Hippocampal formation (tissue), 2 donors: ENCODE measurements at regions not wholly inside any gene's neighbourhood (a gene's known extent, or its start where the extent isn't known, plus 50 kb on each side); places are given as distances from the start of the nearest gene placed in this dataset.
"Not testable (repeated sequence)": the region's sequence is repeated elsewhere in the genome, so short reads cannot be mapped to it uniquely, and the experiment has no call there.

Experiments used
- DNase-seq, 2 donors: peaks; one replicate each; lab custom pipeline; 2025; lab: John Stamatoyannopoulos, UW

DNA sequence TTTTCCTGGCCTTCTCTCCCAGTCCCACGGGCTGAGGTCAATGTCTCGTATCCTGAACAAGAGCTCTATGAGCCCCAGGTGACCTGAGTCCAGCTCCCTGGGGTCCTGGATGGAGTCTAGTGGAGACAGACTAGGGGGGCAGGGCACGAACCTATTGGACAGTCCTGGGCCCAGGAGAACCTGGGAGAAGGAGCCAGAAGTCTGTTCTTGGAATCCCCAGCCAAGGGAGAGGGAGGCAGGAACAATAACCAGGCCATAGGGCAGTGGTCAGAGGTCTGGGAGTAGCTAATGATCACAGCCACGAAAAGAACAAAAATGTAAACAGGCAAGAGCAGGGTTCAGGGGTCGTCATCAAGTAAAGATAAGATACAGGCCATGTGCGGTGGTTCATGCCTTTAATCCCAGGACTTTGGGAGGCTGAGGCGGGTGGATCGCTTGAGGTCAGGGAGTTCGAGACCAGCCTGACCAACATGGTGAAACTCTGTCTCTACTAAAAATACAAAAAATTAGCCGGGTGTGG, 60.8 kb downstream of the COPRS start:
- no peak for DNase-seq

DNA sequence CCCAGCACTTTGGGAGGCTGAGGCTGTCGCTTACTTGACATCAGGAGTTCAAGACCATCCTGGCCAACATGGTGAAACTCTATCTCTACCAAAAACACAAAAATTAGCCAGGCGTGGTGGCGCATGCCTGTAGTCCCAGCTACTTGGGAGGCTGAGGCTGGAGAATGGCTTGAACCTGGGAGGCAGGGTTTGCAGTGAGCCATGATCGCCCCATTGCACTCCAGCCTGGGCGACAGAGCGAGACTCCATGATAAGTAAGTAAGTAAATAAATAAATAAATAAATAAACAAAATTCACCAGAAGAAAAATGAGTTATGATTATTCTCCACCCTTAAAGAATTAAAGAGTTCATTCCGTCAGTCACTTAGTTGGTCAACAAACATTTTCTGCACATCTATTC, 63.1 kb downstream of the COPRS start:
- DNase-seq, result not testable (repeated sequence)

- no peak for DNase-seq
Observed at GRCh38 chr17:31794111-31794510, 64.9 kb downstream of the COPRS start.

DNA sequence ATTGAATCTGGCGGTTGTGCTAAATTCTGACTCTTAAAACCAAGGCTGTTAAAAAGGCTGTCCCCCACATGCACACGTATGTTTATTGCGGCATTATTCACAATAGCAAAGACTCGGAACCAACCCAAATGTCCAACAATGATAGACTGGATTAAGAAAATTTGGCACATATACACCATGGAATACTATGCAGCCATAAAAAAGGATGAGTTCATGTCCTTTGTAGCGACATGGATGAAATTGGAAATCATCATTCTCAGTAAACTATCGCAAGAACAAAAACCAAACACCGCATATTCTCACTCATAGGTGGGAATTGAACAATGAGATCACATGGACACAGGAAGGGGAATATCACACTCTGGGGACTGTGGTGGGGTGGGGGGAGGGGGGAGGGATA, 65.4 kb downstream of the COPRS start:
- DNase-seq, result not testable (repeated sequence)

GRCh38 chr17:31792007-31792585, 66.9 kb downstream of the COPRS start:
- no peak for DNase-seq

DNA sequence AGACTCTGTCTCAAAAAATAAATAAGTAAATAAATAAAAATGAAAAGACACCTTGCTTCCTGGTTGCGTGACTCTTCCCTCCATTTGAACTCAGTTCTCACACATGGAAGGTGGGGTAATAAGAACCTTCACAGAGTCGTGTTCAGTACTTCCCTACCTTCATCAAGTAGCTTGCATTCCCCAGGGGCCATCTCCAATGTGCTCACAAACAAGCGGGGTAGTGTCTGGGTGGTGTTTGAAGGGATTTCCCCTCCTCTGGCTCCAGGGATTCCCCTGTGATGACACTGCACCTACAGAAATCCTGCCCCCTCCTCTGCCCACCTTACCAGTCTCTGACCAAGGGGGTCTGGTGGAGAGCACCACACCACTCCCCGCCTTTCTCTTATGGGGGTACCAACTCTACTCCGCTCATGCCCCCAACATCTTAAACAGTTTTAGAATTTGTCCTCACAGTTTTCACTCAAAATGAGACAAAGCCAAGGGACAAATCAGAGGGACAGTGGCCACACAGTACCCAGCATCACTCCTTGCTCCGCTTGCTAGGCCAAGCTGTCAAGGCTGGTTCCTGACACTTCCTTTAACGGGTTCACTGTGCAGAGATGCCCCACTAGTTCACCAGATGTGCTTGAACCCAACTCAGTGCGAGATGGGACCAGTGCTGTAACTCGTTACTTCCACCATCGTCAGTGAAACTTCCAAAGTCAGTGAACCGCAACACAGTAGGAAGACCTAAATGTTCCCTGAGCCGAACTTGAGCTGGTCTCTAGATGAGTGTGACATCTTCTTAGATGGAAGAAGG, 69.1 kb downstream of the COPRS start:
- no peak for DNase-seq

- DNase-seq, result no peak
Observed at GRCh38 chr17:31788956-31789355, 70.1 kb downstream of the COPRS start.

- no peak for DNase-seq
Observed at GRCh38 chr17:31788571-31788946, 70.5 kb downstream of the COPRS start.

DNA sequence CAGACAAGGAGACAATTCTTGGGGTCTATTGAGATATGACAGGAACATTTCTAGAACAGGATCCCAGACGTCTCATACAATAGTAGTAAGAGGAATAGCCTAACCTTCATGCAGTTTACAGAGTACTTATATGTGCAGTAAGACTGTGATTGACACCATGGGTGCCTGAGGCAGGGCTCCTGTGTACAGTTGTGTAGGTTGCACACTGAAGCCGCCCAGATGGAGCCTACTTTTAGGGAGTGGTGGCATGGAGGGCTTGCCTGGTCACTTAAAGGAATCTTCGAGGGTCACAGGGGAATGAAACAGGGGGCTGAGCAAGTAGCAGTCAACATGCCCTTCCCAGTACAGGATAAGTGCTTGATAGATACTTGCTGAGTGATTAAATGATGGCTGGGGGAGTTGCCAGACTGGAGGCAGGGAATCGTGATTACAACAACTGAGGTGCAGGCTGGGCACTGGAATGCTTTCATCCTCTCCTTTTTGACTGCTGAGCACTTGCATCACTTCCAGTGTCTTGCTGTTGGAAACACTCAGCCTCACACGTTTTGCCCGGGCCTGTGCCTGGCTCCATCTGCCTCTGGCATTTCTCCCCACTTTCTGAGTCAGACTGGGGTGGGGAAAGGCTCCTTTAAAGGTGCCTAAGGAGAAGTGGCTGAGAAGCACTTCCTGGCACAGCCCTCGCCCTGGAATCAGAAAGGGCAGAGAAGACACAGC, 71.0 kb downstream of the COPRS start:
- peak in 1 of 2 donors; percentile 0 for DNase-seq

GRCh38 chr17:31786796-31787481, 72.1 kb downstream of the COPRS start:
- DNase-seq, result no peak

DNA sequence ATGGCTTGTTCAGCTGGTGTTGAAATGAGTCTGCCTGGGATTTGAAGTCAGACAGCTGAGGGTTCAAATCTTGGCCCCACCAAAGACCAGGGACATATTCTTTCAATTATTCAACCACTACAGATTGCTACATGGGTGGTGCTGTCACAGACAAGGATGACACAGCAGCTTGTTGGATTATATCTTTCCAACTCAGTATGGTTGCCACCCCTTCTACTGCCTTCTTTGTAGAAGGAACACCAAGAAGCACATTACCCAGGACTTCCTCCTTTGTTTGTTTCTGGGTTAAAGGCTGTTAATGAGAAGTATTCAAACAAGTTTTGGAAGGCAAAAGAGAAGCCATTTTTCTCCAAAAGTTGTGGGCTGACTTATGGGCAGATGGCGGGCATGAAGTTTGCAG, 78.6 kb downstream of the COPRS start:
- DNase-seq, result no peak

GRCh38 chr17:31778523-31778922, 80.5 kb downstream of the COPRS start:
- DNase-seq, result no peak

GRCh38 chr17:31771328-31771727, 87.7 kb downstream of the COPRS start:
- DNase-seq, result not testable (repeated sequence)

DNA sequence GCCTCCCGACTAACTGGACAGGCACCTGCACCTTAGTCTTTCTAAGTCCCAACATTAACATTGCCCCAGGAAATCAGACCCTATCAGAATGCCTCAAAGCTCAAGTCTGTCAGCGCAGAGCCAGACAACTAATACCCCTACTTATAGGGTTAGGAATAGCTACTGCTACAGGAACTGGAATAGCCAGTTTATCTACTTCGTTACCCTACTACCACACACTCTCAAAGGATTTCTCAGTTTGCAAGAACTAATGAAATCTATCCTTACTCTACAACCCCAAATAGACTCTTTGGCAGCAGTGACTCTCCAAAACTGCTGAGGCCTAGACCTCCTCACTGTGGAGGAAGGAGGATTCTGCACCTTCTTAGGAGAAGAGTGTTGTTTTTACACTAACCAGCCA, 88.5 kb downstream of the COPRS start:
- DNase-seq, result not testable (repeated sequence)

DNA sequence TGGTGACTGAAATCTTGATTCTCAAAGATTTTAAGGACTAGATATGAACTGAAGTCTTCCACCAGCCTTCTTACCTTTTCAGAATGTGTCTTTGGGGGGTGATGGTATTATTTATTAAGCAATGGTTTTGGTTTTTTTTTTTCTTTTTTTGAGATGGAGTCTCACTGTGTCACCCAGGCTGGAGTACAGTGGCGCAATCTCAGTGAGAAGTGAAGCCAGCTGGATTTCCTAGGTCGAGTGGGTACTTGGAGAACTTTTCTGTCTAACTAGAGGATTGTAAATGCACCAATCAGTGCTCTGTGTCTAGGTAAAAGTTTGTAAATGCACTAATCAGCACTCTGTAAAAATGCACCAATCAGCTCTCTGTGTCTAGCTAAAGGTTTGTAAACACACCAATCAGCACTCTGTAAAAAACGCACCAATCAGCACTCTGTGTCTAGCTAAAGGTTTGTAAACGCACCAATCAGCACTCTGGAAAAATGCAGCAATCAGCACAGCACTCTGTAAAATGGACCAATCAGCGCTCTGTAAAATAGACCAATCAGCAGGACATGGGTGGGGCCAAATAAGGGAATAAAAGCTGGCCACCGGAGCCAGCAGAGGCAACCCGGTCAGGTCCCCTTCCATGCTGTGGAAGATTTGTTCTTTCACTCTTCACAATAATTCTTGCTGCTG, 97.1 kb downstream of the COPRS start:
- not testable (repeated sequence) for DNase-seq

GRCh38 chr17:31758646-31759045, 100.4 kb downstream of the COPRS start:
- no peak for DNase-seq

DNA sequence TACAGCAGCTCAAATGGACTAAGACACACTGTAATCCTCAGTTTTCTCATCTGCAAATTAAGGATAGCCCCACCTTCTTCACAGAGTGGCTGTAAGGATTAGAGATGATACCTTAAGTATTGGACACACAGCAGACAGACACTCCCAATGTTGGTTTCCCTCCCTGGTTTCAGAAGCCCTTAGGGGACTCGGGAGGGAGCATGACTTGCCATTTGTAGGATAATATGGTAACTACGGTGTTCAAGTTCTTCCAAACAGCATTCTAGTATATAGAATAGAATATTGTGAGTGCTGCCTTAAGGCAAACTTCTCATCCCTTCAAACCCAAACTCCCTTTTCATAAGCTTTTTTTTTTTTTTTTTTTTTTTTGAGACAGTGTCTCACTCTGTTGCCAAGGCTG, 101.9 kb downstream of the COPRS start:
- DNase-seq, result no peak

DNA sequence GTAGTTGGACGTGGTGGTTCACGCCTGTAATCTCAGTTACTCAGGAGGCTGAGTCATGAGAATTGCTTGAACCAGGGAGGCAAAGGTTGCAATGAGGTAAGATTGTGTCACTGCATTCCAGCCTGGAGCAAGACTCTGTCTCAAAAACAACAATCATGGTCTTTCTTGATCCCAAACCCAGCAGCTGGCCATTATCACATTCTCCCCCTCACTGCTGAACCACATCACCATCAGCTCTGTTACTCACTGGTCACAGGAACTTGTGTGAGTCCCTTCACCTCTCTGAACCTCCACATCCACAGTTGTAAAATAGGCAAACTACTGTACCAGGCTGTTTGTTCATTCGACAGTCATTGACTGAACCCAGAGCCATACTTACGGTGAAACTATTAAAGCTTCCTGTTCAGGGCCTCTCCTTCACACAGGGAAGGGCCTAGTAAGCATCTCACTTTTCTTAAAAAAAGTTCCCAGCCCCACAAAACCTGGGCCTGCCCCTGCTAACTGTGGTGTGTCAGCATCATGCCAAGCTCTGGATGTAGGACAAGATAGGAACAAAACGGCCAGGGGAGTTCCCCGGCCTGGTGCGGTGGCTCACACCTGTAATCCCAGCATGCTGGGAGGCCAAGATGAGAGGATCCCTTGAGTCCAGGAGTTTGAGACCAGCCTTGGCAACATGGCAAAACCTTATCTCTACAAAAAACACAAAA, 104.7 kb downstream of the COPRS start:
- DNase-seq, result no peak

DNA sequence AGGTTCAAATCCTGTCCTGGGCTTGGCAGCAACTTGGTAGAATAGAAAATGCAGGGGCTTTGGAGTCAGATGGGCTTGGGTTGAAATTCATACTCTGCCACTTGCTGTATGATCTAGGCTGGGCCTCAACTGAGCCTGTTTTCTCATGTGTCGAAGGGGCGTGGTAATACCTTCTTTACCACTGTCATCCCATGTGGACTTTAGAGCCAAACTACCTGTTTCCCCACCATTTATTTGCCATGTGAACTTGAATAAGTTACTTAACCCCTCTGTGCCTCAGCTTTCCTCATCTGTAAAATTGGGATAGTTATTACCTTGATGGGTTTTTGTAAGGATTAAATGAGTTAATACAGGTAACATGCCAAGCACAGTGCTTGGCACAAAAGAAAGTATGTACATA, 106.0 kb downstream of the COPRS start:
- no peak for DNase-seq

- DNase-seq, result no peak
Observed at GRCh38 chr17:31752584-31752983, 106.5 kb downstream of the COPRS start.

- no peak for DNase-seq
Observed at GRCh38 chr17:31750578-31750977, 108.5 kb downstream of the COPRS start.
